Ecto neural progenitor cell (in vitro differentiated cells): ENCODE measurements at regions not wholly inside any gene's neighbourhood (a gene's known extent, or its start where the extent isn't known, plus 50 kb on each side); places are given as distances from the start of the nearest gene placed in this dataset.
"Not testable (repeated sequence)": the region's sequence is repeated elsewhere in the genome, so short reads cannot be mapped to it uniquely, and the experiment has no call there.

Experiments used
- DNase-seq: peaks from one replicate; pipeline ENCODE4 v3.0.0-alpha.2; 2018; ENCODE audit warnings: low spot score

- DNase-seq, result no peak
Measured at GRCh38 chr9:87781331-87781730, 55.4 kb downstream of the CTSL start.

GRCh38 chr9:87783180-87783579, 57.3 kb downstream of the CTSL start:
- no peak for DNase-seq

- not testable (repeated sequence) for DNase-seq
Measured at GRCh38 chr9:87785315-87785970, 59.5 kb downstream of the CTSL start.

GRCh38 chr9:87786423-87786822, 60.5 kb downstream of the CTSL start:
- DNase-seq, result no peak

GRCh38 chr9:87786876-87787275, 61.0 kb downstream of the CTSL start:
- no peak for DNase-seq

GRCh38 chr9:87787735-87788134, 61.8 kb downstream of the CTSL start:
- no peak for DNase-seq

GRCh38 chr9:87792831-87793288, 66.9 kb downstream of the CTSL start:
- DNase-seq, result no peak

GRCh38 chr9:87793292-87793691, 67.4 kb downstream of the CTSL start:
- no peak for DNase-seq

- no peak for DNase-seq
Measured at GRCh38 chr9:87795178-87795577, 69.3 kb downstream of the CTSL start.

GRCh38 chr9:87796196-87796595, 70.3 kb downstream of the CTSL start:
- no peak for DNase-seq

- no peak for DNase-seq
Measured at GRCh38 chr9:87798261-87798833, 72.4 kb downstream of the CTSL start.

GRCh38 chr9:87799503-87799902, 73.6 kb downstream of the CTSL start:
- no peak for DNase-seq

- DNase-seq, result peak; percentile 55
Measured at GRCh38 chr9:87800456-87800855, 74.5 kb downstream of the CTSL start.

- no peak for DNase-seq
Measured at GRCh38 chr9:87801013-87801412, 75.1 kb downstream of the CTSL start.

- DNase-seq, result no peak
Measured at GRCh38 chr9:87803166-87803565, 77.2 kb downstream of the CTSL start.

GRCh38 chr9:87803623-87804345, 77.9 kb downstream of the CTSL start:
- DNase-seq, result no peak

GRCh38 chr9:87805259-87805658, 77.4 kb upstream of the SPATA31E1 start:
- no peak for DNase-seq

- no peak for DNase-seq
Measured at GRCh38 chr9:87810008-87810407, 72.7 kb upstream of the SPATA31E1 start.

GRCh38 chr9:87810679-87811178, 71.9 kb upstream of the SPATA31E1 start:
- DNase-seq, result no peak

- no peak for DNase-seq
Measured at GRCh38 chr9:87812375-87813118, 70.1 kb upstream of the SPATA31E1 start.

- DNase-seq, result no peak
Measured at GRCh38 chr9:87813119-87813463, 69.6 kb upstream of the SPATA31E1 start.

GRCh38 chr9:87816036-87816435, 66.6 kb upstream of the SPATA31E1 start:
- DNase-seq, result no peak

- no peak for DNase-seq
Measured at GRCh38 chr9:87818308-87818707, 64.4 kb upstream of the SPATA31E1 start.
